ENCODE measurements at regions not wholly inside any gene's neighbourhood (a gene's known extent, or its start where the extent isn't known, plus 50 kb on each side); places are given as distances from the start of the nearest gene placed in this dataset.

GRCh38 chr11:116224889-116225200, 547.9 kb downstream of the BUD13 start:
- no peak overlapping the region for H3K4me3 Mint-ChIP-seq
- H3K27ac Mint-ChIP-seq: no peak overlapping the region
- H3K36me3 Mint-ChIP-seq: no peaks in the 10 kb centered on the region
- no peaks in the 10 kb centered on the region for H3K9me3 Mint-ChIP-seq
- H3K4me1 Mint-ChIP-seq: no peaks in the 10 kb centered on the region
- peaks cover 11% of the 10 kb centered on the region for H3K27me3 Mint-ChIP-seq

GRCh38 chr11:116224154-116224888, 548.5 kb downstream of the BUD13 start:
- Mint-ChIP-seq H3K36me3 (no peaks in the 10 kb centered on the region), H3K4me3 (no peak overlapping the region), H3K9me3 (no peaks in the 10 kb centered on the region), H3K27me3 (peaks cover 11% of the 10 kb centered on the region), H3K27ac (no peak overlapping the region), H3K4me1 (no peaks in the 10 kb centered on the region)

- Mint-ChIP-seq H3K27me3 (peaks cover 4% of the 10 kb centered on the region), H3K4me1 (no peaks in the 10 kb centered on the region)
Measured at GRCh38 chr11:116221351-116221750, 551.4 kb downstream of the BUD13 start.

GRCh38 chr11:116219171-116219635, 553.6 kb downstream of the BUD13 start:
- Mint-ChIP-seq H3K36me3 (no peaks in the 10 kb centered on the region), H3K27ac (no peak overlapping the region), H3K4me3 (no peak overlapping the region), H3K9me3 (no peaks in the 10 kb centered on the region), H3K27me3 (peaks cover 1% of the 10 kb centered on the region), H3K4me1 (no peaks in the 10 kb centered on the region)

More at GRCh38 chr11:116221351-116221750, 551.4 kb downstream of the BUD13 start:
- H3K27ac Mint-ChIP-seq: no peak overlapping the region
- no peaks in the 10 kb centered on the region for H3K36me3 Mint-ChIP-seq
- no peaks in the 10 kb centered on the region for H3K9me3 Mint-ChIP-seq
- no peak overlapping the region for H3K4me3 Mint-ChIP-seq

GRCh38 chr11:116217441-116217840, 555.3 kb downstream of the BUD13 start:
- Mint-ChIP-seq H3K36me3 (no peaks in the 10 kb centered on the region), H3K9me3 (no peaks in the 10 kb centered on the region), H3K4me1 (no peaks in the 10 kb centered on the region), H3K4me3 (no peak overlapping the region), H3K27ac (no peak overlapping the region), H3K27me3 (no peaks in the 10 kb centered on the region)

GRCh38 chr11:116217006-116217405, 555.8 kb downstream of the BUD13 start:
- Mint-ChIP-seq H3K27ac (no peak overlapping the region), H3K4me1 (no peaks in the 10 kb centered on the region), H3K27me3 (no peaks in the 10 kb centered on the region), H3K36me3 (no peaks in the 10 kb centered on the region), H3K4me3 (no peak overlapping the region), H3K9me3 (no peaks in the 10 kb centered on the region)

GRCh38 chr11:116215471-116216113, 557.2 kb downstream of the BUD13 start:
- Mint-ChIP-seq H3K27ac (no peak overlapping the region), H3K27me3 (no peaks in the 10 kb centered on the region), H3K4me3 (no peak overlapping the region), H3K36me3 (no peaks in the 10 kb centered on the region), H3K4me1 (no peaks in the 10 kb centered on the region), H3K9me3 (no peaks in the 10 kb centered on the region)

- no peaks in the 10 kb centered on the region for H3K36me3 Mint-ChIP-seq
- H3K4me1 Mint-ChIP-seq: no peaks in the 10 kb centered on the region
- no peak overlapping the region for H3K4me3 Mint-ChIP-seq
- H3K9me3 Mint-ChIP-seq: no peaks in the 10 kb centered on the region
- no peak overlapping the region for H3K27ac Mint-ChIP-seq
- peaks cover 1% of the 10 kb centered on the region for H3K27me3 Mint-ChIP-seq
Measured at GRCh38 chr11:116211147-116211546, 561.6 kb downstream of the BUD13 start.

GRCh38 chr11:116210663-116211062, 562.1 kb downstream of the BUD13 start:
- peaks cover 1% of the 10 kb centered on the region for H3K27me3 Mint-ChIP-seq
- H3K27ac Mint-ChIP-seq: no peak overlapping the region
- no peaks in the 10 kb centered on the region for H3K4me1 Mint-ChIP-seq
- no peak overlapping the region for H3K4me3 Mint-ChIP-seq
- no peaks in the 10 kb centered on the region for H3K36me3 Mint-ChIP-seq
- H3K9me3 Mint-ChIP-seq: no peaks in the 10 kb centered on the region

- Mint-ChIP-seq H3K9me3 (no peaks in the 10 kb centered on the region), H3K27me3 (peaks cover 1% of the 10 kb centered on the region), H3K4me3 (no peak overlapping the region), H3K27ac (no peak overlapping the region), H3K4me1 (no peaks in the 10 kb centered on the region), H3K36me3 (no peaks in the 10 kb centered on the region)
Measured at GRCh38 chr11:116209255-116209654, 563.5 kb downstream of the BUD13 start.

GRCh38 chr11:116207421-116208141, 565.2 kb downstream of the BUD13 start:
- peaks cover 1% of the 10 kb centered on the region for H3K27me3 Mint-ChIP-seq
- no peaks in the 10 kb centered on the region for H3K9me3 Mint-ChIP-seq
- H3K4me3 Mint-ChIP-seq: no peak overlapping the region
- H3K27ac Mint-ChIP-seq: no peak overlapping the region
- H3K36me3 Mint-ChIP-seq: no peaks in the 10 kb centered on the region
- H3K4me1 Mint-ChIP-seq: no peaks in the 10 kb centered on the region

- H3K27ac Mint-ChIP-seq: no peak overlapping the region
- no peaks in the 10 kb centered on the region for H3K36me3 Mint-ChIP-seq
- H3K4me1 Mint-ChIP-seq: no peaks in the 10 kb centered on the region
- peaks cover 1% of the 10 kb centered on the region for H3K27me3 Mint-ChIP-seq
- H3K9me3 Mint-ChIP-seq: no peaks in the 10 kb centered on the region
- H3K4me3 Mint-ChIP-seq: no peak overlapping the region
Measured at GRCh38 chr11:116207019-116207418, 565.8 kb downstream of the BUD13 start.

- Mint-ChIP-seq H3K36me3 (no peaks in the 10 kb centered on the region), H3K4me3 (no peak overlapping the region), H3K4me1 (no peaks in the 10 kb centered on the region), H3K27me3 (no peaks in the 10 kb centered on the region), H3K27ac (no peak overlapping the region), H3K9me3 (no peaks in the 10 kb centered on the region)
Measured at GRCh38 chr11:116202922-116203321, 569.9 kb downstream of the BUD13 start.

GRCh38 chr11:116200564-116200963, 572.2 kb downstream of the BUD13 start:
- Mint-ChIP-seq H3K4me3 (no peak overlapping the region), H3K27ac (no peak overlapping the region), H3K27me3 (peaks cover 4% of the 10 kb centered on the region), H3K9me3 (no peaks in the 10 kb centered on the region), H3K36me3 (no peaks in the 10 kb centered on the region), H3K4me1 (no peaks in the 10 kb centered on the region)

GRCh38 chr11:116199182-116199581, 573.6 kb downstream of the BUD13 start:
- Mint-ChIP-seq H3K27me3 (peaks cover 10% of the 10 kb centered on the region), H3K36me3 (no peaks in the 10 kb centered on the region), H3K9me3 (no peaks in the 10 kb centered on the region), H3K4me1 (no peaks in the 10 kb centered on the region), H3K27ac (no peak overlapping the region), H3K4me3 (no peak overlapping the region)

Data from activated naive CD4-positive, alpha-beta T cell treated with anti-CD3 and anti-CD28 coated beads, Interleukin-2, amount 50 U/mL, for 24 hours (primary cell).